HUDEP-2 (cell line): ENCODE measurements at regions not wholly inside any gene's neighbourhood (a gene's known extent, or its start where the extent isn't known, plus 50 kb on each side); places are given as distances from the start of the nearest gene placed in this dataset.

ENCODE experiments used
- DNase-seq, 76 experiments: peaks; one replicate each; lab custom pipeline; 2025; ENCODE audit not compliant: unreplicated experiment in 76 of 76; lab: John Stamatoyannopoulos, UW

GRCh38 chr4:34193451-34194154 lies 2050.7 kb downstream of the ARAP2 start:
- no peak for DNase-seq

GRCh38 chr4:34194585-34194984 lies 2049.7 kb downstream of the ARAP2 start:
- DNase-seq = no peak

- DNase-seq = no peak
Measured at GRCh38 chr4:34196375-34196774, 2047.9 kb downstream of the ARAP2 start.

GRCh38 chr4:34198966-34199365 lies 2045.3 kb downstream of the ARAP2 start:
- DNase-seq = no peak

GRCh38 chr4:34200535-34200934 lies 2043.8 kb downstream of the ARAP2 start:
- no peak for DNase-seq

- no peak for DNase-seq
Measured at GRCh38 chr4:34202154-34202553, 2042.2 kb downstream of the ARAP2 start.

- no peak for DNase-seq
Measured at GRCh38 chr4:34220601-34221000, 2023.7 kb downstream of the ARAP2 start.

- DNase-seq = no peak
Measured at GRCh38 chr4:34221986-34222385, 2022.3 kb downstream of the ARAP2 start.

- DNase-seq = no peak
Measured at GRCh38 chr4:34236118-34236517, 2008.2 kb downstream of the ARAP2 start.

- DNase-seq = no peak
Measured at GRCh38 chr4:34245276-34245675, 1999.0 kb downstream of the ARAP2 start.

GRCh38 chr4:34250562-34250961 lies 1993.8 kb downstream of the ARAP2 start:
- DNase-seq = no peak

- DNase-seq = no peak
Measured at GRCh38 chr4:34253239-34253638, 1991.1 kb downstream of the ARAP2 start.

GRCh38 chr4:34258176-34258575 lies 1986.1 kb downstream of the ARAP2 start:
- DNase-seq = no peak

GRCh38 chr4:34261799-34262314 lies 1982.5 kb downstream of the ARAP2 start:
- no peak for DNase-seq

- no peak for DNase-seq
Measured at GRCh38 chr4:34269613-34270012, 1974.7 kb downstream of the ARAP2 start.

- no peak for DNase-seq
Measured at GRCh38 chr4:34271479-34272355, 1972.6 kb downstream of the ARAP2 start.

GRCh38 chr4:34279011-34279410 lies 1965.3 kb downstream of the ARAP2 start:
- DNase-seq = no peak

- DNase-seq = no peak
Measured at GRCh38 chr4:34280131-34280530, 1964.2 kb downstream of the ARAP2 start.

- no peak for DNase-seq
Measured at GRCh38 chr4:34281826-34282225, 1962.5 kb downstream of the ARAP2 start.

GRCh38 chr4:34289489-34289888 lies 1954.8 kb downstream of the ARAP2 start:
- no peak for DNase-seq

- no peak for DNase-seq
Measured at GRCh38 chr4:34289962-34290361, 1954.4 kb downstream of the ARAP2 start.

GRCh38 chr4:34293459-34293858 lies 1950.9 kb downstream of the ARAP2 start:
- no peak for DNase-seq
